NOMO-1 treated with dmso at 0.1 percent for 144 hours (cell line): ENCODE measurements at regions not wholly inside any gene's neighbourhood (a gene's known extent, or its start where the extent isn't known, plus 50 kb on each side); places are given as distances from the start of the nearest gene placed in this dataset.
"Not testable (repeated sequence)": the region's sequence is repeated elsewhere in the genome, so short reads cannot be mapped to it uniquely, and the experiment has no call there.

ENCODE experiments used
- DNase-seq: peaks from one replicate; lab custom pipeline; 2025; ENCODE audit not compliant: unreplicated experiment; lab: John Stamatoyannopoulos, UW

GRCh38 chr5:124153588-124153987 lies 592.9 kb downstream of the ZNF608 start:
- no peak for DNase-seq

GRCh38 chr5:124148574-124148973 lies 597.9 kb downstream of the ZNF608 start:
- no peak for DNase-seq

DNA sequence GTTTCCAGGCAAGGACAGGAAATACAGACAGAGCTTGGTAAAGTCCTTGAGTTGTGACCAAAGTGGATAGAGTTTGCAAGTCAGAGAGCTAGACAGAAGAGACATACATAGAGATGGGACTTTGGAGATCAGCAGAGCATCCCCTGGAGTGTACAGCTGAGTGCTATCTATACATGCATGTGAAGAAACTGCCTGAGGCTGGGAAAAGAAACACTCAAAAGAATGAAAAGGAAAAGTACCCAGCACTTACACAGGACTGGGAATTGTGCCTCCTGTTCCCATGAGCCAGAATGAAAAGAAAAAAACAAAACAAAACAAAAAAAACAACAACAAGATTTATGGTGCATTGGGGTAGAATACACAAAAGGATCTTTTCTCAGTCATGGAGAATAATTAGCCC lies 606.4 kb downstream of the ZNF608 start:
- no peak for DNase-seq

DNA sequence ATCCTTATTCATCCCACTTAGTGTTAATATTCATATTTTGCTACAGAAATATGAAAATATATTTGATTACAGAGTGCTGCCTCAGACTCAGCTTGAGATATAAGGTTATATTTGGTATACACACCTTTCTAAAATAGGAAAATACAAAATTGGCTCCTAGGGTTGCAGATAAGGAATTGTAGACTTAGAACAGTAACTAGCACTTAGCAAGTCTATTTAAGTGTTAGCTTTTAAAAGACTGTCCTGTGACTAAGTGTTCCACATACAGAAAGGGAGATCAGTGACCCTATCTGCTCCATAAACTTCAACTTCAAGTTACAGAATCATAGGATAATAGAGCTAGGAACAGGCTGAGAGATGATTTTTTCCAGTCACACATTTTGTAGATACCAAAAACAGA lies 607.0 kb downstream of the ZNF608 start:
- no peak for DNase-seq

DNA sequence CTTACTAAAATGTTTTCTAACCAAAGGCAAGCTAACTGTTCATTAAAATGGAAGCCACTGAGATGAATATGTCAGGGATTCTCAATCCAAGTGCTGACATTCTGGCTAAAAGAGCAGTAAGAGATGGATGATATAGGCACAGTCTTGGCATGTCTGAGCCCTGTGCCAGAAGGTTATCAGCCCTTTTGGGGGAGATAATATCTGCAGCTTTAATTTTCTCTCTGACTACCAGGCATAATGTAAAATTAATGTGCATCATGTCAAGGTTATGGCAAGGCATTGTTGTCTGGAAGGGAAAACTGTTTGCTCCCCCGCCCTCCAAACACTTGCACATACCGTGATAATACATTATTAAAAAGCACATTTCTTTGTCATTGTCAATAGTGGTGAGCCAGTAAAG lies 609.8 kb downstream of the ZNF608 start:
- DNase-seq, result no peak

DNA sequence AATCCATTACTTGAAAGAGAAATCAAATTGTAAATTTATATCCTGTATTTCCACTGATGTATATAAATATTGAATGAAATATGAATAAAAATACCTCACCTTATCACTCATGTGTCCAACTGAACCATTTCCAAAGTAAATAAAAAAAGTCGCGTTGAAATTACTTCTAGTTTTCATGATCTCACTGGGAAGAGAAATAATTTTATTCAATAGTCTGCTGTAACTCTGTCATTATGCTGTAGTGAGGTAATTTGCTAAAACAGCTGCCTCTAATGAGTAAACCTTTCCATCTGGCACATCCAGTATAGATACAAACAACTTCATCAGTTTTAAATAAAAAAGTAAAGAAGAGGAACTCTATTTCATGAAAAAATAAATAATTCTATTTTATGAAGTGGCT lies 611.5 kb downstream of the ZNF608 start:
- DNase-seq, result no peak

DNA sequence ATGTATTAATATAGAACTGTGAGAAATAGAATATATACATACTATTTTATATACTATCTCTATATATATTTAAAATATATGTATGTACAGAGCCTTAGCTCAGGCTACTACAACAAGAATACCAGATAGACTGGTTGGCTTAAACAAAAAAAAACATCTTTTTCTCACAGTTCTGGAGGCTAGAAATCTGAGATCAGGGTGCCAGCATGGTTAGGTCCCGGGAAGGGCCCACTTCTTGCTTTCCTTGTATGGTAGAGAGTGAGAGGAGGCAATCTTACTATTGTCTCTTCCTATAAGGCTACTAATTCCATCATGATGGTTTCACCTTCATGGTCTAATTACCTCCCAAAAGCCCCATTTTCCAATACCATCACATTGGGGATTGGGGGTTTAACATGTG lies 613.0 kb downstream of the ZNF608 start:
- no peak for DNase-seq

DNA sequence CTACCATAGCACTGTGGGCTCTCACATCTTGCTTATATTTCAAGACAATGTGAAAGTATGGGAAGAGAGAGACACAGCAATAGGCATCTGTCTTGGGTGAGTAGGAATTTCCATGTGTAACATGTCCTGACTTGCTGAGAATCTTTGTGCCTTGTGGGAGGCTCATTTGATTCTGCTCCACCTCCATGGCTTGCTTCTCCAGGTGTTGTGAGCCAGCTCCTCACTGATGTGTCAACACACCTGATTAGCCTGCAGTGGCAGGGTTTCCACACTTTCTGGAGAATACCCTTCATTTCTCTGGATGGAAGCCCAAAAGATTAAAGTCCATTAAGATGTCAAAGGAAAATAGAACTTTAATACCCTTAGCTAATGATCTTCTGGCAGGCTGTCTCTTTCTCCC lies 613.6 kb downstream of the ZNF608 start:
- DNase-seq, result no peak

DNA sequence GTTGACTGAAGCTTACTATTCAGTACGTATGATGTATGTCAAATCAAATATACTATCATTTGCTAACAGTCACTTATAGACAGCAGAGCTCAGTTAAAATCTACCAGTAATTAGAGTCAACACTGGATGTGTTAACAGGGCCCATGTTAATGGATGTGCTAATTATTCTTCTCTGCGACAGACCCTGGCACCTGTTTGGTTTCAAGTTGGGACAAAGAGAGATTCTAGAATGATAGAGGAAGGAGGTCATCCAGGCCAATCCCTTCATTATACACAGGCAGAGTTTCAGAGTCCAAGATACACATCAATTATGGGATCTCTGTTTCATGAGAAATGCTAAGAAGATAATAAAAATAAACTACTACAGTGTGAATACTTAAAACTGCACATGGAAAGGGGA lies 615.0 kb downstream of the ZNF608 start:
- no peak for DNase-seq

- DNase-seq, result no peak
These were observed 615.6 kb downstream of the ZNF608 start for GRCh38 chr5:124130816-124131215.

DNA sequence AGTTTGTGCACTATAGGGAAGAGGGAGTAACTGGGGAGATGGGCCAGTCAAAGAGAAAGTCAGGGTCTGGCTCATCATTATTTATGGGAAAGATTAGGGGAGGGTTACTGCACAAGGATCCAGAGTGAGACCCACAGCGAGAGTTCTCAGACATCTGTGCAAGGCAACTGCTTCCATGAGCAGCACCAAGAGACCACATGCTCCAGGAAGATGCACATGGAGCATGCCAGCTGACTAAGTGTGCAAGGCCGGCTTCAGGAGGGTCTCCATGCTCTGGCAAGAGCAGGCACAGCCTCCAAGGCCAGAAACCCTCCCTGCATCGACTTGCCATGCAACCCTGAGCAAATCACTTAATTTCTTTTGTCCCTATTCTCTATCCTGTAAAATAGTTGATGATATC lies 616.9 kb downstream of the CSNK1G3 start:
- no peak for DNase-seq

DNA sequence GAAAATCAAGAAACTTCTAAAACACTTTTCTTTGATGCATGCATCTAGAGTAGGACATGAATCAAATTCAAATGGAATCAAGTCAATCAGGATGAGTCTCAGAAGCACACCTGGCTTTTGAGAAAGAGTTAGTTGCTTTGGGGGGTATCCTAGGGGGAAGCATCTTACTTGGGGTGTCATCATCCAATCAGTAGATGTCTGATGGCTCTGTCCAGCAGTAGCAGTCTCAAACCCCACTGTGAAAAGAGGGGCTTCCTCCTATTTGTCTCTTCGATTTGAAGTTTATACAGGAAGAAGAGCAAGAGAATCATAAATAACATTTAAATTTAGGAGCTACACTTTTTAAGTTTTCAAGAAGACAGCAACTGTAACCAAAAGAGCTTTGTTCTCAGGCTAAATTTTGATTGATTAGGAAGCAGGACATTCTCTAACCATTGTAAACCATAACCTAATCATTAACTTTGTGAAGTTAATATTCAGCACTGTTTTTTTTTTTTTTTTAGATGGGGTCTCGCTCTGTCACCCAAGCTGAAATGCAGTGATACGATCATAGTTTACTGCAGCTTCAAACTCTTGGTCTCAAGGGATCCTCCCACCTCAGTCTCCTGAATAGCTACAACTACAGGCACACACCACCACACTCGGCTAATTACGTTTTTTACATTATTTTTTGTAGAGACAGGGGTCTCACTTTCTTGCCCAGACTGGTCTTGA lies 614.7 kb downstream of the CSNK1G3 start:
- no peak for DNase-seq

- DNase-seq, result no peak
These were observed 612.8 kb downstream of the CSNK1G3 start for GRCh38 chr5:124124711-124125229.

DNA sequence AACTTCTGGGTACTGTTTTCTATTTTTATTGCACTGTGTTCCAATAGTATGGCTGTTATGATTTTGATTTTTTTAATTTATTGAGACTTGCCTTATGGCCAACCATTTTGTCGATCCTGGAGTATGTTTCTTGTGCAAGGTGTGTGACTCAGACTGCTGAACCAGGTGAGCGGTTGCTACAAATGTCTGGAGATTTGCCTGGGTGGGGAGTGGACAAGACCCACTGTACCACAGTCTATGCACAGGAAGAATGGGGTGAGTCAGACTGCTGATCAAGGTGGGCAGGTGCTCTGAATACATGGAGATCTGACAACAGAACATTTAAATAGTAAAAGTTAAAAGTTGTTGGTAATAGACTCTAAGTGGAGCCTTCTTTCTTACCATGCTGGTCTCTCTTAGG lies 609.2 kb downstream of the CSNK1G3 start:
- no peak for DNase-seq

GRCh38 chr5:124114911-124115310 lies 602.9 kb downstream of the CSNK1G3 start:
- no peak for DNase-seq

GRCh38 chr5:124111886-124112285 lies 599.9 kb downstream of the CSNK1G3 start:
- no peak for DNase-seq

DNA sequence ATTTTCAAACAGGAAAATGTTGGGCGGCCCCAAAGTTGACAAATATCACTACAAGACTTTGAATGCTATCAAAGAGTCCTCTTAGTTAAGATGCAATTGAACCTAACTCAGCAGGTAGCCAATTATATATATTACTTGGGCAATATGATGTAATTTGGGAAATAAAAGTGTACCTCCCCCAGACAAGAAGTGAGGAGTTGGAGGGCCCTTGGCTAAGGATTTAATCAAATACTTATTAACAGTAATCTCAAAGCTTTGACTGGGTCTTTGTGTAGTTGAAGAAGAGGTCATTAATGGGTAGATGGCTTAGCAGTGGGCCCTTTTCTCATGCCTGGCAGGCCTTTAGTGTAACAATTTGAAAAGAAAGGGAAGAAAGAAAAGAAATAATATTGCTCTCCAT lies 599.0 kb downstream of the CSNK1G3 start:
- no peak for DNase-seq

GRCh38 chr5:124105326-124105725 lies 593.3 kb downstream of the CSNK1G3 start:
- DNase-seq, result no peak

GRCh38 chr5:124104821-124105220 lies 592.8 kb downstream of the CSNK1G3 start:
- DNase-seq, result no peak

DNA sequence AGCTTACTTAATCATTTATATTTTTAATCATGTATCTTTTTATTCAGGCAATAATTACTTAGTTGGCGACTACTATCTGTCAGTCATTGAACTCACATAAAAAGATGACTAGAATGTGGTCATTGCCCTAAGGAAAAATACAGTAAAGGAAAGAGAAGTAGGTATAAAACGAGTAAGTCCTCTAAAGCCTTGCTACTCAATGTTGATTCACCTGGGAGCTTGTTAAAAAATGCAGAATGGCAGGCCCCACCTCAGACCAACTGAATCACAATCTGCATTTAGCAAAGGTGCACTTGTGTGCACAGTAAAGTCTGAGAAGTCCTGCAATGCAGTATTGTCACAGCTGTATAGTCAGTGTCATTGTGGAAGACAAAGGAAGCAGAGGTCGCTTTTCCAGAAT lies 592.4 kb downstream of the CSNK1G3 start:
- no peak for DNase-seq

GRCh38 chr5:124103671-124104070 lies 591.7 kb downstream of the CSNK1G3 start:
- DNase-seq, result no peak

- DNase-seq, result not testable (repeated sequence)
These were observed 591.1 kb downstream of the CSNK1G3 start for GRCh38 chr5:124103056-124103455.

GRCh38 chr5:124102486-124102885 lies 590.5 kb downstream of the CSNK1G3 start:
- DNase-seq, result no peak
